ENCODE measurements at regions not wholly inside any gene's neighbourhood (a gene's known extent, or its start where the extent isn't known, plus 50 kb on each side); places are given as distances from the start of the nearest gene placed in this dataset.

- no peak for TF ChIP-seq EZH2 (IDR thresholded peaks at IDR 0.05; ENCODE audit: borderline replicate concordance, insufficient read depth, low read depth, low read length, poor library complexity, severe bottlenecking)
- TF ChIP-seq CTCF (IDR thresholded peaks at IDR 0.05): no peak
- Mint-ChIP-seq H3K27ac (no peak overlapping the region), H3K9me3 (ENCODE audit: insufficient read depth) (no peaks in the 10 kb centered on the region), H3K27me3 (no peaks in the 10 kb centered on the region), H3K4me1 (no peaks in the 10 kb centered on the region), H3K4me3 (no peak overlapping the region)
- ATAC-seq (ENCODE audit: low read depth) (no peak), DNase-seq (no peak)
- ChIA-PET POLR2A (no interaction called here), CTCF (no interaction called here)
- Histone ChIP-seq H3K9ac (ENCODE audit: low read length) (no peak overlapping the region), H3K27ac (ENCODE audit: low read length in 2 of 2) (no peak overlapping the region), H3K79me2 (ENCODE audit: control insufficient read depth, insufficient read depth, low read length) (no peaks in the 10 kb centered on the region), H2AFZ (ENCODE audit: insufficient read depth, low read depth, low read length, poor library complexity, severe bottlenecking) (no peak overlapping the region), H3K4me3 (ENCODE audit: control extremely low read depth in 1 of 5, extremely low read depth in 1 of 5, insufficient read depth in 1 of 5, low read depth in 2 of 5, low read length in 4 of 5) (no peak overlapping the region), H3K4me2 (replicated peaks; ENCODE audit: low read depth, low read length, poor library complexity, severe bottlenecking) (no peak overlapping the region), H3K36me3 (replicated peaks in 1 of 2; ENCODE audit: control extremely low read depth in 1 of 2, control insufficient read depth in 1 of 2, extremely low read depth in 1 of 2, insufficient read depth in 2 of 2, low read length in 1 of 2) (no peaks in the 10 kb centered on the region), H4K20me1 (ENCODE audit: control insufficient read depth, insufficient read depth, low read length, poor library complexity, severe bottlenecking) (no peaks in the 10 kb centered on the region), H3K4me1 (ENCODE audit: control insufficient read depth in 2 of 2, insufficient read depth in 2 of 2, low read length in 2 of 2) (no peaks in the 10 kb centered on the region), H3K9me3 (ENCODE audit: control extremely low read depth in 1 of 3, control insufficient read depth in 2 of 3, insufficient read depth in 1 of 3, low read length in 2 of 3) (peaks cover 0 to 16% (median 0%) of the 10 kb centered on the region in 3 donors), H3K27me3 (replicated peaks in 1 of 4; ENCODE audit: control extremely low read depth in 1 of 4, control insufficient read depth in 3 of 4, insufficient read depth in 4 of 4, low read length in 3 of 4) (no peaks in the 10 kb centered on the region)
- 70% methylated on average over 4 of the region's 4 CpGs for WGBS (ENCODE audit: insufficient coverage)
- intact Hi-C loops (cut with micrococcal nuclease): no loop called here
Measured at GRCh38 chr1:213423041-213423440, 372.0 kb downstream of the RPS6KC1 start.

GRCh38 chr1:213423605-213424004, 372.6 kb downstream of the RPS6KC1 start:
- Histone ChIP-seq H4K20me1 (ENCODE audit: control insufficient read depth, insufficient read depth, low read length, poor library complexity, severe bottlenecking) (no peaks in the 10 kb centered on the region), H3K27me3 (replicated peaks in 1 of 4; ENCODE audit: control extremely low read depth in 1 of 4, control insufficient read depth in 3 of 4, insufficient read depth in 4 of 4, low read length in 3 of 4) (no peaks in the 10 kb centered on the region), H3K9ac (ENCODE audit: low read length) (no peak overlapping the region), H3K79me2 (ENCODE audit: control insufficient read depth, insufficient read depth, low read length) (no peaks in the 10 kb centered on the region), H3K9me3 (ENCODE audit: control extremely low read depth in 1 of 3, control insufficient read depth in 2 of 3, insufficient read depth in 1 of 3, low read length in 2 of 3) (peaks cover 0 to 12% (median 0%) of the 10 kb centered on the region in 3 donors), H2AFZ (ENCODE audit: insufficient read depth, low read depth, low read length, poor library complexity, severe bottlenecking) (no peak overlapping the region), H3K27ac (ENCODE audit: low read length in 2 of 2) (no peak overlapping the region), H3K4me2 (replicated peaks; ENCODE audit: low read depth, low read length, poor library complexity, severe bottlenecking) (no peak overlapping the region), H3K36me3 (replicated peaks in 1 of 2; ENCODE audit: control extremely low read depth in 1 of 2, control insufficient read depth in 1 of 2, extremely low read depth in 1 of 2, insufficient read depth in 2 of 2, low read length in 1 of 2) (no peaks in the 10 kb centered on the region), H3K4me3 (ENCODE audit: control extremely low read depth in 1 of 5, extremely low read depth in 1 of 5, insufficient read depth in 1 of 5, low read depth in 2 of 5, low read length in 4 of 5) (no peak overlapping the region), H3K4me1 (ENCODE audit: control insufficient read depth in 2 of 2, insufficient read depth in 2 of 2, low read length in 2 of 2) (no peaks in the 10 kb centered on the region)
- intact Hi-C loops (cut with micrococcal nuclease): no loop called here
- ChIA-PET POLR2A (no interaction called here), CTCF (no interaction called here)
- DNase-seq (no peak), ATAC-seq (ENCODE audit: low read depth) (no peak)
- Mint-ChIP-seq H3K27me3 (no peaks in the 10 kb centered on the region), H3K4me1 (no peaks in the 10 kb centered on the region), H3K27ac (no peak overlapping the region), H3K4me3 (no peak overlapping the region), H3K9me3 (ENCODE audit: insufficient read depth) (no peaks in the 10 kb centered on the region)
- TF ChIP-seq CTCF (IDR thresholded peaks at IDR 0.05): no peak
- WGBS (ENCODE audit: insufficient coverage): 79% methylated on average over 11 of the region's 12 CpGs

Measured in B cell (primary cell).